ENCODE measurements at regions not wholly inside any gene's neighbourhood (a gene's known extent, or its start where the extent isn't known, plus 50 kb on each side); places are given as distances from the start of the nearest gene placed in this dataset.

DNA sequence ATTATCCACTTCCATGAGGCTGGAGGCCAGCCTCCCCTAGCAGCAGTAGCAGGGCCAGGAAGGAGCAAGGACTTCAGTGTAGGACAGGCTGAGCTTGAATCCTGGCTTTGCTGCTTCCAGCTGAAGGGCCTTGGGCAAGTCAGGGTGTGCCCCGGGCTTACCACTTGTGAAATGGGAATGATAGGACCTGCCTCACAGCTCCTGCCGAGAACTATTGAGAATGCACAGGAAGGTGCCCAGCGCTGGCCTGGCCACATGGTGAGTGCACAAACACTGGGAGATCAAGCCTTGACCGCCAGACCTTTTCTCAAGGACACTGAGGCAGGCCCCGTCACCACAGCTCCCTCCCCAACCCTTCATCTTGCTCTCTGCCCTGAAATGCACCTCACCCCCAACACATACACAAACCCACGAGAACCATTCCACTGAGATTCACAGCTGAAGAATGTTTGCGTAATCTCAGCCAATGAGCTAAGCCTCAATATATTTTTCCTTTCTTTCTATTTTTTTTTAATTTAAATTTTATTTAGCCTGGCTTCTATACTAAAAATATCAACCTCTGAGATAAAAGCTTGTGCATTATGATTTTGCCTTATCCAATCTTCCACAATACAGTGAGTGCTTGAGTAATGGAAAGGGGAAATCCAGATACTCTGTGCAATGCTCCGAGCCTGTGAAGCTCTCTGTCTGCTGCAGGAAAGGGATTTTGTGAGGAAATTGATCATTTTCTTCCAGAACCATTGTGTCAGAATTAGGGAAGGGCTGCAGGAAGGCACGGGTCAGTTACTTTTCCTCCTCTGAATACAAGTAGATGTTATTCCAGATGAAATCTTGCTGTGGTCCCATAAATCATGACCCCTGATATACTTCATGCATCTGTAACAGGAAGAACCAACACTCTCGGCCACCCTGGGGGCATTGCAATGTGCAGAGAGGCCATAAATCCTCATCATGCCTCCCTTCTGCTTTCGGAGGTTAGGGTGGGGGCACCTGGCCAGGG is 193.9 kb downstream of the TLE3 start:
- Histone ChIP-seq H3K79me2 (ENCODE audit: low read length) (no peaks in the 10 kb centered on the region), H3K36me3 (ENCODE audit: insufficient read depth, low read length) (no peaks in the 10 kb centered on the region), H3K27me3 (ENCODE audit: low read length) (no peaks in the 10 kb centered on the region), H3K4me2 (ENCODE audit: low read depth, low read length, poor library complexity, severe bottlenecking) (no peak overlapping the region), H3K9me2 (replicated peaks; ENCODE audit: insufficient read depth, low read length) (no peaks in the 10 kb centered on the region), H4K20me1 (ENCODE audit: insufficient read depth, low read depth, low read length) (no peaks in the 10 kb centered on the region), H3K9ac (ENCODE audit: low read length) (no peak overlapping the region), H3K4me1 (ENCODE audit: low read length) (peaks cover 24% of the 10 kb centered on the region), H3K27ac (ENCODE audit: low read length) (no peak overlapping the region), H3K9me3 (ENCODE audit: low read length) (no peaks in the 10 kb centered on the region), H3K4me3 (ENCODE audit: low read length) (no peak overlapping the region), H2AFZ (ENCODE audit: low read length) (no peak overlapping the region)
- DNase-seq = no peak

DNA sequence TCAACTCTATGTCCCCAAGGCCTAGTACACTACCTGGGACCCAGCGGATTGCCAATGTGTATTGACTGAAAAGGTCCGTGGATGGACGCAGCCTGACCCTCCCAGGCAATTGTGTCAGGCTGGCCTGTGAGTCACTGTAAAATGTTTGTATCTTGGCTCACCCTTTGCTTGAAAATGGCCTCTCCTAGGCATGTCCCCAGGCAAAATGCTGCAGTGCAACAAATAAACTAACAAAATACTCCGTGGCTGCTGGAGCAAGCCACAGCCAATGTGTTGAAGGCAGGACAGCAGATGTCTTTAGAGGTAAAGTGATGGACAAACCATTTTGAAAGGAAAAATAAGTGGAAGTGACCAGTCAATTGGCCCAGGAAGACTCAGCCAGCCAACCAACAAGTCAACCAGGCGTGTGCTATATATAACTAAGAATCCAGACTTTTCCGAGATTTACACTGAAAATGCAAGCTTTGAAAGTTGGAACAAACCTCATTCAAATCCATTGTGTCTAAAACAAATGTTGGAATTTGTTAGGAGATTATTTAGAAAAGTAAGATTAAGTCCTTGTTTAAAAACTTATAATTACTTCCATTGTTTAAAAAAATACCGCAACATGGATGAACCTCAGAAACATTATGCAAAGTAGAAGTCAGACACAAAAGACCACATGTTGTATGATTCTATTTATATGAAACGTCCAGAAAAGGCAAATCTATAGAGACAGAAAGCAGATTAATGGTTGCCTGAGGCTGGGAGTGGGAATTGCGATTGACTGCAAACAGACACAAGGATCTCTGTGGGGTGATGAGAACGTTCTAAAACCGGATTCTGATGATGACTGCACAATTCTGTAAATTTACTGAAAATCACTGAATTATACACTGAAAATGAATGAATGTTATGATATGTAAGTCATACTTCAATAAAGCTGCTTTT is 191.2 kb downstream of the TLE3 start:
- Histone ChIP-seq H2AFZ (ENCODE audit: low read length) (no peak overlapping the region), H3K27me3 (ENCODE audit: low read length) (no peaks in the 10 kb centered on the region), H3K9me3 (ENCODE audit: low read length) (no peaks in the 10 kb centered on the region), H3K79me2 (ENCODE audit: low read length) (no peaks in the 10 kb centered on the region), H3K4me1 (ENCODE audit: low read length) (peaks cover 37% of the 10 kb centered on the region), H3K36me3 (ENCODE audit: insufficient read depth, low read length) (no peaks in the 10 kb centered on the region), H4K20me1 (ENCODE audit: insufficient read depth, low read depth, low read length) (no peaks in the 10 kb centered on the region), H3K4me3 (ENCODE audit: low read length) (0 out of 2 replicates have a peak overlapping the region, but pooled peaks have one; percentile 16), H3K9me2 (replicated peaks; ENCODE audit: insufficient read depth, low read length) (no peaks in the 10 kb centered on the region), H3K27ac (ENCODE audit: low read length) (no peak overlapping the region), H3K9ac (ENCODE audit: low read length) (no peak overlapping the region), H3K4me2 (ENCODE audit: low read depth, low read length, poor library complexity, severe bottlenecking) (peak overlapping the region; percentile 50)
- no peak for DNase-seq

DNA sequence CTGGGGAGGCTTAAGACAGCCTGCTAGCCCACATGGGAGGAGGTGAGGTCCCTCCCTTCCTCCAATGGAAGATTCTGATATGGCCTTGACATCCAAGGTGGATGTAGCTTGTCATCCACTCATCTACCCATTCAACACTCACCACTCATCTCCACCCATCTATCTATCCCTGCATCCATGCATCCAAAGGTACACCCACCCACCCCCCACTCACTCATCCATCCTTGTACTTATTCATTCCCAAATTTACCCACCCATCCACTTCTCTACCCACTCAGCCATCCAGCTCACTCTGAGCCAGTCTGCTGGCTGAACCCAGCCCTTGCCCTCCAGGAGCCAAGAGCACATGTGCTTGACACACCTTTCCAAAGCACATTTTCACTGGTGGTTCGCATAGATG is 189.7 kb downstream of the TLE3 start:
- no peak overlapping the region for H3K9ac ChIP-seq (ENCODE audit: low read length)
- H4K20me1 ChIP-seq (ENCODE audit: insufficient read depth, low read depth, low read length) = no peaks in the 10 kb centered on the region
- no peak for DNase-seq
- no peaks in the 10 kb centered on the region for H3K9me3 ChIP-seq (ENCODE audit: low read length)
- no peak overlapping the region for H3K4me3 ChIP-seq (ENCODE audit: low read length)
- no peak overlapping the region for H2AFZ ChIP-seq (ENCODE audit: low read length)
- no peaks in the 10 kb centered on the region for H3K79me2 ChIP-seq (ENCODE audit: low read length)
- no peaks in the 10 kb centered on the region for H3K9me2 ChIP-seq (replicated peaks; ENCODE audit: insufficient read depth, low read length)
- H3K27me3 ChIP-seq (ENCODE audit: low read length) = no peaks in the 10 kb centered on the region
- no peaks in the 10 kb centered on the region for H3K36me3 ChIP-seq (ENCODE audit: insufficient read depth, low read length)
- H3K4me2 ChIP-seq (ENCODE audit: low read depth, low read length, poor library complexity, severe bottlenecking) = no peak overlapping the region
- peaks cover 46% of the 10 kb centered on the region for H3K4me1 ChIP-seq (ENCODE audit: low read length)
- H3K27ac ChIP-seq (ENCODE audit: low read length) = no peak overlapping the region

DNA sequence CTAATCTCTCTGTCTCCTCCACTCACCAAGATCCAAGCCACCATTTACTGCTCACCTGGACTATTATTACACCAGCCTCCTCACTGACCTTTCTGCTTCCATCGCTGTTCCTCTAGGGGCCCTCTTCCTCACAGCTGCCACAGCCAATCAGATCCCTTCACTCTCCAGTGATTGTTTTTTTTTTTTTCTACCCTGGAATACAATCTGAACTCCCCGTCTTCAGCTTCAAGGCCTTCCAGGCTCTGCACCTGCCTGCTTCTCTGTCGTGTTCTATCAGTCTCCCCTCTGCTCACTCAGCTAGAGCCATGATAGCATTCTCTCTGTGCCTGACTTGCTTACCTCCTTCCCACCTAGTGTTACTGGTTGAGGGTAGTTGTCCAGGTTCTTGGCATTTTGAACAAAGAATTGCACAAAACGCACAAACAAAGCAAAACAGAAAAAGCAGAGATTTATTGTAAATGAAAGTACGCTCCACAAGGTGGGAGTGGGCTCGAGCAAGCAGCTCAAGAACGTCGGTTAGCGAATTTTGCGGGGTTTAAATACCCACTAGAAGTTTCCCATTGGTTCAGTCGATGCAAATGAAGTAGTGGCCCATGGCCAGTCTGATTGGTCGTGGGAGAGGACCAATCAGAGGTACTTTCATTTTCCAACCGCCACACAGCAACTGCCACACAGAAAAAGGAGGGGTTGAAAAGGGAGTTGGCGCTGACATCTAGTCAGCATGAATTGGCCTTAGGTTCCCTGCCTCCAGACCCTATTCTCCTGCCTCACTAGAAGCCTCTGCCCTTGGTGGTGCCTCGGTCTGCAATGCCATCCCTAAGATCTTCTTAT is 188.9 kb downstream of the TLE3 start:
- no peak overlapping the region for H3K4me2 ChIP-seq (ENCODE audit: low read depth, low read length, poor library complexity, severe bottlenecking)
- H2AFZ ChIP-seq (ENCODE audit: low read length) = no peak overlapping the region
- no peaks in the 10 kb centered on the region for H3K9me2 ChIP-seq (replicated peaks; ENCODE audit: insufficient read depth, low read length)
- no peak overlapping the region for H3K9ac ChIP-seq (ENCODE audit: low read length)
- H3K9me3 ChIP-seq (ENCODE audit: low read length) = no peaks in the 10 kb centered on the region
- H3K4me1 ChIP-seq (ENCODE audit: low read length) = peaks cover 53% of the 10 kb centered on the region
- H4K20me1 ChIP-seq (ENCODE audit: insufficient read depth, low read depth, low read length) = no peaks in the 10 kb centered on the region
- H3K36me3 ChIP-seq (ENCODE audit: insufficient read depth, low read length) = no peaks in the 10 kb centered on the region
- no peak overlapping the region for H3K4me3 ChIP-seq (ENCODE audit: low read length)
- DNase-seq = no peak
- H3K79me2 ChIP-seq (ENCODE audit: low read length) = no peaks in the 10 kb centered on the region
- no peak overlapping the region for H3K27ac ChIP-seq (ENCODE audit: low read length)
- H3K27me3 ChIP-seq (ENCODE audit: low read length) = no peaks in the 10 kb centered on the region

DNA sequence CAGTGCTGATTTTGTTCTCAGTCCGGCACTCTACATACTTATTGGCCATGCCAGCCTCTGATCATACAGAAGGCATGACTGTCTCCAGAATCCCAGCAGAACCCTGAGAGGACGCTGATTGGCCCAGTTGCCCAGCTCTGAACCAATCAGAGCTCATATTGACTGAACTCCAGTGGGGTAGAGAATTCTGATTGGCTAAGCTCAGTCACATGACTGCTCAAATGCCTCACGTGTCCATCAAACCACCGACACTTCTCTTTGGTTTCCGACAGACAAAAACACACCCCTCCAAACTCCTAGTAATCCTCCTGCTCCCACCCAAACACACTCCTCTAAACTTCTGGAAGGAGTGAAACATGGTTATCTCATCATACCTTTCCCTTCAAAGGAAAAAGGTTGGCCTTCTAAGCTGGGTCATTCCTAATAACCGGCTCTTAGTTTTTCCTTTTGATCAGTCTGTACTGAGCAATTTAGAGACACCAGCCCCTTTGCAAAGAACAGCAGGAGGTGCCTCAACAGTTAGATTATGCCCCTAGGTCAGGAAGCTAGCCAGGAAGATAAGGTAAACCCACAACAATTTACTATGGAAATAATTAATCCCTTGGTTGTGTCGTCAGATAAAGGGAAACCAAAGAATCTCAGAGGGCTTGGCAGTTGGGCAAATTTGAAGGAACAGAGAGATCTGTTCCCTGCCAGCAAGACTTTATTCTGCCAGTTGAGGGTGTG is 187.8 kb downstream of the TLE3 start:
- Histone ChIP-seq H3K9me2 (replicated peaks; ENCODE audit: insufficient read depth, low read length) (no peaks in the 10 kb centered on the region), H3K4me1 (ENCODE audit: low read length) (peaks cover 54% of the 10 kb centered on the region), H3K9ac (ENCODE audit: low read length) (no peak overlapping the region), H3K4me2 (ENCODE audit: low read depth, low read length, poor library complexity, severe bottlenecking) (no peak overlapping the region), H3K79me2 (ENCODE audit: low read length) (no peaks in the 10 kb centered on the region), H3K27ac (ENCODE audit: low read length) (no peak overlapping the region), H3K27me3 (ENCODE audit: low read length) (no peaks in the 10 kb centered on the region), H3K4me3 (ENCODE audit: low read length) (no peak overlapping the region), H3K36me3 (ENCODE audit: insufficient read depth, low read length) (no peaks in the 10 kb centered on the region), H3K9me3 (ENCODE audit: low read length) (no peaks in the 10 kb centered on the region), H4K20me1 (ENCODE audit: insufficient read depth, low read depth, low read length) (no peaks in the 10 kb centered on the region), H2AFZ (ENCODE audit: low read length) (no peak overlapping the region)
- peak; percentile 48 for DNase-seq

DNA sequence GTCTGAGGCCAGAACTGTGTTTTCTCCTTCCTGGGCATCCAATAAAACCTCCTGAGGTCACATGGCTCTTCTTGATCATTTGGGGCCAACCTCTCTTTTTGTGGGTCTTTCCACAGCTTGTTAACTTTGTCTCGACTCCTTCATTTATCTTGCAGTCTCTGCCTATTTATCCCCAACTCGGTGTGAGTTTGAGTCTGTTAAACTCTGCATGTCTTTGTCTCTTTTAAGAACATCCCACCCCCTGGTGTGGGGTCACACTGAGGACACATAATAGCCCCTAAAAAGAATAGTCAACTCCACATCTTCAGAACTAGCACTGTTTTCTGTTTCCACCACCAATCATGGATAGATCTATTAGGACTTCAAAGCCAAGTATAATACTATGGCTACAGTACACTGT is 187.2 kb downstream of the TLE3 start:
- Histone ChIP-seq H3K9me2 (replicated peaks; ENCODE audit: insufficient read depth, low read length) (no peaks in the 10 kb centered on the region), H3K4me3 (ENCODE audit: low read length) (no peak overlapping the region), H3K4me1 (ENCODE audit: low read length) (peaks cover 57% of the 10 kb centered on the region), H3K9ac (ENCODE audit: low read length) (no peak overlapping the region), H4K20me1 (ENCODE audit: insufficient read depth, low read depth, low read length) (no peaks in the 10 kb centered on the region), H3K4me2 (ENCODE audit: low read depth, low read length, poor library complexity, severe bottlenecking) (no peak overlapping the region), H2AFZ (ENCODE audit: low read length) (no peak overlapping the region), H3K79me2 (ENCODE audit: low read length) (no peaks in the 10 kb centered on the region), H3K27ac (ENCODE audit: low read length) (no peak overlapping the region), H3K9me3 (ENCODE audit: low read length) (no peaks in the 10 kb centered on the region), H3K36me3 (ENCODE audit: insufficient read depth, low read length) (no peaks in the 10 kb centered on the region), H3K27me3 (ENCODE audit: low read length) (no peaks in the 10 kb centered on the region)
- DNase-seq = no peak

DNA sequence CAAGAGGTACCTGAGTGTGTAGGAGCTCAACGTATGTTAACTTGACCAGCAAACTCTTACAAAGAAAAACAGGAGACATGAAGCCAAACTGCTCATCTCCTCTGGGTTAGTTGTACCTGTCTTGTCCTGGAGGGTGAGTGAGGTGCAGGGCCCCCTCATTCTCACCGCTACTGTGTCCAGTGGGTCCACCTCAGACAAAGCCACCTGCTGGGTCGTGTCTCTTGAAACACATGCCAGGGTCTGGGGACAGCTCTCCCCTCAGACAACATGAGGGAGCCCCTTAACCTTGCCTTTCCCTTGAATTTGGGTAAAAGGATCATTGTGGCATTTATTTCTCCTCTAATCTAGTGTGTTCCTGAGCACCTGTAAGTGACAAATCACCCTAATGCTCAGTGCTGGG is 185.6 kb downstream of the TLE3 start:
- no peak overlapping the region for H3K4me3 ChIP-seq (ENCODE audit: low read length)
- peaks cover 61% of the 10 kb centered on the region for H3K4me1 ChIP-seq (ENCODE audit: low read length)
- no peak overlapping the region for H3K4me2 ChIP-seq (ENCODE audit: low read depth, low read length, poor library complexity, severe bottlenecking)
- no peaks in the 10 kb centered on the region for H4K20me1 ChIP-seq (ENCODE audit: insufficient read depth, low read depth, low read length)
- no peak for DNase-seq
- no peak overlapping the region for H3K9ac ChIP-seq (ENCODE audit: low read length)
- H3K27ac ChIP-seq (ENCODE audit: low read length) = no peak overlapping the region
- no peaks in the 10 kb centered on the region for H3K36me3 ChIP-seq (ENCODE audit: insufficient read depth, low read length)
- H3K9me2 ChIP-seq (replicated peaks; ENCODE audit: insufficient read depth, low read length) = no peaks in the 10 kb centered on the region
- H3K79me2 ChIP-seq (ENCODE audit: low read length) = no peaks in the 10 kb centered on the region
- H2AFZ ChIP-seq (ENCODE audit: low read length) = no peak overlapping the region
- no peaks in the 10 kb centered on the region for H3K27me3 ChIP-seq (ENCODE audit: low read length)
- H3K9me3 ChIP-seq (ENCODE audit: low read length) = no peaks in the 10 kb centered on the region

Data from Karpas-422 (cell line).